Thoracic aorta (tissue), 2 donors: ENCODE measurements at regions not wholly inside any gene's neighbourhood (a gene's known extent, or its start where the extent isn't known, plus 50 kb on each side); places are given as distances from the start of the nearest gene placed in this dataset.

ENCODE experiments used
- ATAC-seq: fragments of 150-250 bp; one replicate; pipeline ENCODE4 v1.8.0; 2017; ENCODE audit warnings: low read depth; ENCODE audit not compliant: insufficient number of reproducible peaks, low FRiP score
- DNase-seq: peaks from one replicate; pipeline ENCODE4 v3.0.0-alpha.2; 2020; ENCODE audit warnings: low spot score
- H3K27ac ChIP-seq, 2 donors: fragments of 200-600 bp; sonication (generic); 1 replicate in 1 of 2; 2 replicates in 1 of 2; pipeline ENCODE4 v1.5.1; 2016; ENCODE audit warnings: mild to moderate bottlenecking in 2 of 2, moderate library complexity in 2 of 2
- H3K27me3 ChIP-seq: fragments of 200-600 bp; sonication (generic); replicated peaks from 2 replicates; pipeline ENCODE4 v1.6.0; 2016; ENCODE audit warnings: mild to moderate bottlenecking; ENCODE audit not compliant: insufficient read depth
- H3K36me3 ChIP-seq: fragments of 200-600 bp; sonication (generic); one replicate; pipeline ENCODE4 v1.5.1; 2016
- H3K4me1 ChIP-seq, 2 donors: fragments of 200-600 bp; sonication (generic); 1 replicate in 1 of 2; 2 replicates in 1 of 2; pipeline versions ENCODE4 v1.5.1 to v1.6.0; 2016; ENCODE audit warnings: low read depth in 2 of 2, mild to moderate bottlenecking in 1 of 2; ENCODE audit not compliant: control insufficient read depth in 1 of 2
- H3K4me3 ChIP-seq: fragments of 200-600 bp; sonication (generic); 2 replicates; pipeline ENCODE4 v1.5.1; 2016; ENCODE audit warnings: mild to moderate bottlenecking
- H3K9me3 ChIP-seq: fragments of 200-600 bp; sonication (generic); 2 replicates; pipeline ENCODE4 v1.5.1; 2016
- TF ChIP-seq, protein P1 (sequence below): fragments of 200-600 bp; sonication (generic); IDR thresholded peaks from one replicate; pipeline ENCODE4 v1.5.1; 2019; ENCODE audit warnings: antibody characterized with exemption

GRCh38 chr1:201750120-201750519 is 78.8 kb upstream of the IPO9 start:
- TF ChIP-seq, protein P1, sequence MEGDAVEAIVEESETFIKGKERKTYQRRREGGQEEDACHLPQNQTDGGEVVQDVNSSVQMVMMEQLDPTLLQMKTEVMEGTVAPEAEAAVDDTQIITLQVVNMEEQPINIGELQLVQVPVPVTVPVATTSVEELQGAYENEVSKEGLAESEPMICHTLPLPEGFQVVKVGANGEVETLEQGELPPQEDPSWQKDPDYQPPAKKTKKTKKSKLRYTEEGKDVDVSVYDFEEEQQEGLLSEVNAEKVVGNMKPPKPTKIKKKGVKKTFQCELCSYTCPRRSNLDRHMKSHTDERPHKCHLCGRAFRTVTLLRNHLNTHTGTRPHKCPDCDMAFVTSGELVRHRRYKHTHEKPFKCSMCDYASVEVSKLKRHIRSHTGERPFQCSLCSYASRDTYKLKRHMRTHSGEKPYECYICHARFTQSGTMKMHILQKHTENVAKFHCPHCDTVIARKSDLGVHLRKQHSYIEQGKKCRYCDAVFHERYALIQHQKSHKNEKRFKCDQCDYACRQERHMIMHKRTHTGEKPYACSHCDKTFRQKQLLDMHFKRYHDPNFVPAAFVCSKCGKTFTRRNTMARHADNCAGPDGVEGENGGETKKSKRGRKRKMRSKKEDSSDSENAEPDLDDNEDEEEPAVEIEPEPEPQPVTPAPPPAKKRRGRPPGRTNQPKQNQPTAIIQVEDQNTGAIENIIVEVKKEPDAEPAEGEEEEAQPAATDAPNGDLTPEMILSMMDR = no peak

GRCh38 chr1:201750934-201751333 is 78.0 kb upstream of the IPO9 start:
- H3K9me3 ChIP-seq = no peaks in the 10 kb centered on the region
- DNase-seq (no peak), ATAC-seq (no peak)
- peaks cover 83 to 100% of the 10 kb centered on the region in 2 donors for H3K4me1 ChIP-seq
- H3K27ac ChIP-seq = peak overlapping the region; percentile 87 to 89
- H3K27me3 ChIP-seq = no peaks in the 10 kb centered on the region
- no peak overlapping the region for H3K4me3 ChIP-seq
- TF ChIP-seq, protein P1 = no peak
- no peaks in the 10 kb centered on the region for H3K36me3 ChIP-seq

More at GRCh38 chr1:201750120-201750519, 78.8 kb upstream of the IPO9 start:
- Histone ChIP-seq H3K36me3 (no peaks in the 10 kb centered on the region), H3K4me1 (peaks cover 76 to 99% of the 10 kb centered on the region in 2 donors), H3K27ac (peak overlapping the region; percentile 87 to 89), H3K9me3 (no peaks in the 10 kb centered on the region), H3K27me3 (no peaks in the 10 kb centered on the region), H3K4me3 (no peak overlapping the region)
- ATAC-seq (no peak), DNase-seq (no peak)

- Histone ChIP-seq H3K4me3 (no peak overlapping the region), H3K36me3 (no peaks in the 10 kb centered on the region), H3K4me1 (peaks cover 81 to 100% of the 10 kb centered on the region in 2 donors), H3K9me3 (no peaks in the 10 kb centered on the region), H3K27ac (peak overlapping the region; percentile 87 to 89), H3K27me3 (no peaks in the 10 kb centered on the region)
- TF ChIP-seq, protein P1 = no peak
- DNase-seq (no peak), ATAC-seq (no peak)
Measured at GRCh38 chr1:201751872-201752271, 77.1 kb upstream of the IPO9 start.

- no peaks in the 10 kb centered on the region for H3K36me3 ChIP-seq
- peak overlapping the region; percentile 87 to 89 for H3K27ac ChIP-seq
- no peak overlapping the region for H3K4me3 ChIP-seq
- H3K27me3 ChIP-seq = no peaks in the 10 kb centered on the region
- no peaks in the 10 kb centered on the region for H3K9me3 ChIP-seq
- peaks cover 81 to 100% of the 10 kb centered on the region in 2 donors for H3K4me1 ChIP-seq
- TF ChIP-seq, protein P1 = no peak
- ATAC-seq (no peak), DNase-seq (no peak)
Measured at GRCh38 chr1:201752333-201752732, 76.6 kb upstream of the IPO9 start.

- H3K27me3 ChIP-seq = no peaks in the 10 kb centered on the region
- DNase-seq (no peak), ATAC-seq (no peak)
- H3K4me3 ChIP-seq = no peak overlapping the region
- H3K27ac ChIP-seq = peak overlapping the region; percentile 87 to 89
- H3K4me1 ChIP-seq = peaks cover 72 to 100% of the 10 kb centered on the region in 2 donors
- H3K9me3 ChIP-seq = no peaks in the 10 kb centered on the region
- H3K36me3 ChIP-seq = no peaks in the 10 kb centered on the region
- TF ChIP-seq, protein P1 = no peak
Measured at GRCh38 chr1:201753492-201753891, 75.5 kb upstream of the IPO9 start.
